A549 (cell line): ENCODE measurements at regions not wholly inside any gene's neighbourhood (a gene's known extent, or its start where the extent isn't known, plus 50 kb on each side); places are given as distances from the start of the nearest gene placed in this dataset.

Experiments
- CEBPB ChIP-seq, 2 experiments: fragments of >200 bp in 1 of 2; sonication (Bioruptor Twin) in 1 of 2; formaldehyde crosslinking in 1 of 2; IDR thresholded peaks; 2 replicates each; pipeline ENCODE4 v1.6.1; 2012 to 2016
- CHD4 ChIP-seq: fragments of 200-600 bp; sonication (generic); IDR thresholded peaks from 2 replicates; pipeline ENCODE4 v1.6.1; 2016; ENCODE audit warnings: antibody characterized with exemption, mild to moderate bottlenecking, borderline replicate concordance
- CTCF ChIP-seq: fragments of >200 bp; sonication (Bioruptor Twin); formaldehyde crosslinking; IDR thresholded peaks from 3 replicates; pipeline ENCODE4 v1.5.1; 2016
- NR3C1 ChIP-seq: fragments of >200 bp; sonication (Bioruptor Twin); formaldehyde crosslinking; IDR thresholded peaks from 3 replicates; pipeline ENCODE4 v1.6.1; 2017
- POLR2A ChIP-seq: IDR thresholded peaks from 2 replicates; pipeline ENCODE4 v1.6.1; 2012; ENCODE audit warnings: mild to moderate bottlenecking, low read length
- RAD21 ChIP-seq, 2 experiments: fragments of >200 bp in 1 of 2; sonication (Bioruptor Twin) in 1 of 2; formaldehyde crosslinking in 1 of 2; IDR thresholded peaks in 1 of 2; conservative IDR thresholded peaks in 1 of 2; 2 replicates in 1 of 2; 3 replicates in 1 of 2; pipeline ENCODE4 v1.6.1; 2012 to 2018; ENCODE audit warnings: inconsistent platforms in 1 of 2
- REST ChIP-seq: fragments of 200-600 bp; sonication (generic); IDR thresholded peaks from 2 replicates; pipeline ENCODE4 v1.6.1; 2016; ENCODE audit warnings: antibody characterized with exemption, mild to moderate bottlenecking, moderate library complexity
- RFX5 ChIP-seq: fragments of 450-650 bp; IDR thresholded peaks from 2 replicates; pipeline ENCODE4 v1.7.1; 2014; ENCODE audit warnings: antibody characterized with exemption, mild to moderate bottlenecking, moderate library complexity

GRCh38 chr9:74117731-74118130, 379.4 kb upstream of the RORB start:
- TF ChIP-seq CTCF (no peak), NR3C1 (no peak), REST (no peak), CEBPB (IDR thresholded peaks at IDR 0.05) (no peak), RFX5 (no peak), CHD4 (no peak), RAD21 (conservative IDR thresholded peaks at IDR 0.05 in 1 of 2, IDR thresholded peaks at IDR 0.05 in 1 of 2) (no peak), POLR2A (no peak)
